ENCODE measurements at regions not wholly inside any gene's neighbourhood (a gene's known extent, or its start where the extent isn't known, plus 50 kb on each side); places are given as distances from the start of the nearest gene placed in this dataset.

DNA sequence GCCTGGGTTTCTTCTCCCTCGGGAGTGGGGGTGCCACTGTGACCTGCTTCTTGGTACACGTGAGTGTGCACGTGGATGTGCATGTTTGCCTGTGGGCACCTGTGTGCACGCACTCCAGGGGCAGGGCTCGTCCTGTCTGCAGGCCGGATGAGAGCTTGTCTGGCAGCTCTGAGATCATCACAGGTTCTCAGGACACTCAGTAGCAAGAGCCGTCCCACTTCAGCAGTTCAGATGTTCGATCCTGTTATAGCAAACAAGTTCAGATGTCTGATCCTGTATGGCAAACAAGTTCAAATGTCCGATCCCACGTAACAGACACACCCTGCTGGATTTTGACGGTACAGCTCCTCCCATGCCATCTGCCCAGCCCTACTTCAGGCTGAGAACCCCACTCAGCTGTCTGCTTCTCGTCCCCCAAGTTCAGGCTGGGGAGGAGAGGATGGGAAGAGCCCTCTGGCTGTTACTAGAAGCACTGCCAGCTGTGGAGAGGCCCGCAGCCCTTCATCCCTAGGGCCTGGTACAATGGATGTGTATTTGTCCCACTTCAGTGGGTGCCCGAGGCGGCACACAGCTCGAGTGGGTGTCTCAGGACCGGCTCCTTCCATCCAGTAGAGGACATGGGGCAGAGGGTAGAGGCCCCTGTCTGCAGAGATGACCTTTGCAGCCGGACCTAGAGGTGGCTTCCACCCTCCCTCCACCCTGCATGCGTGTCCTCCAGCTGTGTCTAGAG is 1126.9 kb downstream of the BRD1 start (continued):
- TF ChIP-seq PATZ1 (CRISPR knock-in tag; IDR thresholded peaks at IDR 0.05) (no peak), ZNF235 (CRISPR knock-in tag; IDR thresholded peaks at IDR 0.05; ENCODE audit: borderline replicate concordance) (no peak), SRSF4 (IDR thresholded peaks at IDR 0.05; ENCODE audit: low read depth, low read length, poor library complexity, severe bottlenecking) (no peak), ZNF7 (CRISPR knock-in tag; IDR thresholded peaks at IDR 0.05) (no peak), ZNF33B (CRISPR knock-in tag; IDR thresholded peaks at IDR 0.05) (no peak), ZSCAN25 (CRISPR knock-in tag; IDR thresholded peaks at IDR 0.05) (no peak), FOXK1 (CRISPR knock-in tag; IDR thresholded peaks at IDR 0.05; ENCODE audit: borderline replicate concordance, low read depth) (no peak), ARID5B (CRISPR knock-in tag; IDR thresholded peaks at IDR 0.05) (peak; percentile 33; the same call in 1 of the 2 replicates), ZSCAN31 (CRISPR knock-in tag; IDR thresholded peaks at IDR 0.05; ENCODE audit: low read depth) (no peak), KAT8 (CRISPR knock-in tag; IDR thresholded peaks at IDR 0.05) (0 out of 2 replicates have a peak, but pooled peaks have one; percentile 3), ZNF430 (CRISPR knock-in tag; IDR thresholded peaks at IDR 0.05) (no peak), FLYWCH1 (CRISPR knock-in tag; IDR thresholded peaks at IDR 0.05) (no peak), SRY (CRISPR knock-in tag; IDR thresholded peaks at IDR 0.05) (0 out of 2 replicates have a peak, but pooled peaks have one; percentile 48), PAX8 (CRISPR knock-in tag; IDR thresholded peaks at IDR 0.05; ENCODE audit: borderline replicate concordance) (no peak), ZC3H4 (CRISPR knock-in tag; IDR thresholded peaks at IDR 0.05; ENCODE audit: borderline replicate concordance) (no peak), HNRNPUL1 (IDR thresholded peaks at IDR 0.05; ENCODE audit: low read depth, low read length) (no peak), ZNF446 (CRISPR knock-in tag; IDR thresholded peaks at IDR 0.05) (no peak), ZNF740 (CRISPR knock-in tag; IDR thresholded peaks at IDR 0.05) (no peak)
- TF ChIP-seq, protein P1, sequence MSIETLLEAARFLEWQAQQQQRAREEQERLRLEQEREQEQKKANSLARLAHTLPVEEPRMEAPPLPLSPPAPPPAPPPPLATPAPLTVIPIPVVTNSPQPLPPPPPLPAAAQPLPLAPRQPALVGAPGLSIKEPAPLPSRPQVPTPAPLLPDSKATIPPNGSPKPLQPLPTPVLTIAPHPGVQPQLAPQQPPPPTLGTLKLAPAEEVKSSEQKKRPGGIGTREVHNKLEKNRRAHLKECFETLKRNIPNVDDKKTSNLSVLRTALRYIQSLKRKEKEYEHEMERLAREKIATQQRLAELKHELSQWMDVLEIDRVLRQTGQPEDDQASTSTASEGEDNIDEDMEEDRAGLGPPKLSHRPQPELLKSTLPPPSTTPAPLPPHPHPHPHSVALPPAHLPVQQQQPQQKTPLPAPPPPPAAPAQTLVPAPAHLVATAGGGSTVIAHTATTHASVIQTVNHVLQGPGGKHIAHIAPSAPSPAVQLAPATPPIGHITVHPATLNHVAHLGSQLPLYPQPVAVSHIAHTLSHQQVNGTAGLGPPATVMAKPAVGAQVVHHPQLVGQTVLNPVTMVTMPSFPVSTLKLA (IDR thresholded peaks at IDR 0.05), result peak; percentile 48

All from HepG2 (cell line).